ENCODE measurements at regions not wholly inside any gene's neighbourhood (a gene's known extent, or its start where the extent isn't known, plus 50 kb on each side); places are given as distances from the start of the nearest gene placed in this dataset.

DNA sequence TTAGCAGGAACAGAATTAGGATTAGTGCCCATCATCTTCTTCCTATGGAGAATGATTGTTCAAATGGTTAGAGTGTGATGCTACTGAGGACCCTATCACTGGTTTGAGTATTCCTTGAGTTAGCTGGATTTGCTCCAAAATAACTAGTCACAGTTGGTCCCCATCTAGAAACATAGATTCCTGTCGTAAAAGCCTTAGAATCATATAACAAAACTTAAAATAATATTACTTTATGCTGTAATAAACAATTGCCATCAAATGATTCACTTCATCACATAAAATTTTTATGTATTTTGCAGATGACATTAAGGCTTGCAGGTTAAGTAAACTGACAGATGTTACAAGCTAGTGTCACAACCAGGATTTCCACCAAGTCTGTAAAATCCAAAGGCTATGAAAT lies 209.8 kb downstream of the CCER1 start:
- TF ChIP-seq, protein P1, sequence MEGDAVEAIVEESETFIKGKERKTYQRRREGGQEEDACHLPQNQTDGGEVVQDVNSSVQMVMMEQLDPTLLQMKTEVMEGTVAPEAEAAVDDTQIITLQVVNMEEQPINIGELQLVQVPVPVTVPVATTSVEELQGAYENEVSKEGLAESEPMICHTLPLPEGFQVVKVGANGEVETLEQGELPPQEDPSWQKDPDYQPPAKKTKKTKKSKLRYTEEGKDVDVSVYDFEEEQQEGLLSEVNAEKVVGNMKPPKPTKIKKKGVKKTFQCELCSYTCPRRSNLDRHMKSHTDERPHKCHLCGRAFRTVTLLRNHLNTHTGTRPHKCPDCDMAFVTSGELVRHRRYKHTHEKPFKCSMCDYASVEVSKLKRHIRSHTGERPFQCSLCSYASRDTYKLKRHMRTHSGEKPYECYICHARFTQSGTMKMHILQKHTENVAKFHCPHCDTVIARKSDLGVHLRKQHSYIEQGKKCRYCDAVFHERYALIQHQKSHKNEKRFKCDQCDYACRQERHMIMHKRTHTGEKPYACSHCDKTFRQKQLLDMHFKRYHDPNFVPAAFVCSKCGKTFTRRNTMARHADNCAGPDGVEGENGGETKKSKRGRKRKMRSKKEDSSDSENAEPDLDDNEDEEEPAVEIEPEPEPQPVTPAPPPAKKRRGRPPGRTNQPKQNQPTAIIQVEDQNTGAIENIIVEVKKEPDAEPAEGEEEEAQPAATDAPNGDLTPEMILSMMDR (conservative IDR thresholded peaks at IDR 0.05 in 1 of 2, IDR thresholded peaks at IDR 0.05 in 1 of 2; ENCODE audit: low read depth in 1 of 2, low read length in 2 of 2): no peak
- no peak for TF ChIP-seq EZH2 (IDR thresholded peaks at IDR 0.05; ENCODE audit: low read length, missing control alignments)
